ENCODE measurements at regions not wholly inside any gene's neighbourhood (a gene's known extent, or its start where the extent isn't known, plus 50 kb on each side); places are given as distances from the start of the nearest gene placed in this dataset.
A peak's percentile ranks its signal among the peaks of the same experiment; 100 is the strongest.
"Not testable (repeated sequence)": the region's sequence is repeated elsewhere in the genome, so short reads cannot be mapped to it uniquely, and the experiment has no call there.

- peaks cover 17% of the 10 kb centered on the region for H3K27me3 Mint-ChIP-seq
- not testable (repeated sequence) for DNase-seq; H3K27ac Mint-ChIP-seq; H3K36me3 Mint-ChIP-seq (ENCODE audit: low read depth); H3K4me1 Mint-ChIP-seq; H3K4me3 Mint-ChIP-seq; ATAC-seq; H3K9me3 ChIP-seq (ENCODE audit: control insufficient read depth, low read length, poor library complexity, severe bottlenecking)
Observed at GRCh38 chr10:22467393-22467792, 122.1 kb downstream of the SPAG6 start.

DNA sequence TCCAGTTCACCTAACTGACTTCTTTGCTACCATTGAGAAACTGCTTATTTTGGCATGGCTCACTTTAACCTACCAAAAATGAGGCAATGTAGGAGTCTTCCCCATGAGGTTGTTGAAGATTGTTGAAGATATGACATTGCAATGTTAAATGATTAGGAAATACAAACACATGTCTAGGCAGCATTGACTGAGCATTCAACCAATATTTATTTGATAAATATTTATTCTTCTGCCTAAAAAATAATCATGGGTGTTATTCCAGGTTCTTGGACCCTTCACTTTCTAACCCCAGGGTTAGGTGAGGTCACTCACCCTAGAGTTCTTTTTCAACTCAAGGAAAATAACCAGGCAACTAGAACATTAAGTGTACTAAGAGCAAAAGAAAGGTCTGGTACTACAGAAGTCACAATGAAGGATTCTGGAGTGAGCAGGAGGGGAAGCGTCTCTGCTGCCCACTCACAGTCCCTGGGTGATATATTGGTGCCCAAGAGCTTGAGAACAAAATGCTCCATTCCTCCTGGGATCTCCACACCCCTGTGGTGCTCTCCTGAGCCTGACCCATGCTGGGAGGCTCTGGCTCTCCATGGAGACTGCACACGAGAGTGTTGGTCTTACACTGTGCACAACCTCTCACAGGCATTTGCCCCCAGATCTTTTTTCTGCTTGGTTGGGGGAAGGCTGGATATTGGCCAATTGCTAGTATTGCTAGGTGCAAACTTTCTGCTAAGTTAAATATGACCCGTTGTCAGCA is 123.4 kb downstream of the SPAG6 start:
- no peak overlapping the region for H3K4me3 Mint-ChIP-seq
- H3K4me1 Mint-ChIP-seq, result peaks cover 2% of the 10 kb centered on the region
- DNase-seq (no peak), ATAC-seq (no peak)
- H3K27ac Mint-ChIP-seq, result no peak overlapping the region
- H3K27me3 Mint-ChIP-seq, result peaks cover 22% of the 10 kb centered on the region
- no peaks in the 10 kb centered on the region for H3K9me3 ChIP-seq (ENCODE audit: control insufficient read depth, low read length, poor library complexity, severe bottlenecking)
- H3K36me3 Mint-ChIP-seq (ENCODE audit: low read depth), result peaks cover 3% of the 10 kb centered on the region

GRCh38 chr10:22473044-22473443 is 127.7 kb downstream of the SPAG6 start:
- no peak overlapping the region for H3K4me3 Mint-ChIP-seq

GRCh38 chr10:22473459-22473858 is 128.2 kb downstream of the SPAG6 start:
- Mint-ChIP-seq H3K4me3 (no peak overlapping the region), H3K27ac (no peak overlapping the region), H3K4me1 (peaks cover 10% of the 10 kb centered on the region), H3K27me3 (peaks cover 57% of the 10 kb centered on the region), H3K36me3 (ENCODE audit: low read depth) (peaks cover 5% of the 10 kb centered on the region)
- ATAC-seq (no peak), DNase-seq (no peak)
- H3K9me3 ChIP-seq (ENCODE audit: control insufficient read depth, low read length, poor library complexity, severe bottlenecking), result no peaks in the 10 kb centered on the region

More at GRCh38 chr10:22473044-22473443, 127.7 kb downstream of the SPAG6 start:
- no peaks in the 10 kb centered on the region for H3K9me3 ChIP-seq (ENCODE audit: control insufficient read depth, low read length, poor library complexity, severe bottlenecking)
- Mint-ChIP-seq H3K4me1 (peaks cover 10% of the 10 kb centered on the region), H3K27me3 (peaks cover 53% of the 10 kb centered on the region), H3K36me3 (ENCODE audit: low read depth) (peaks cover 5% of the 10 kb centered on the region), H3K27ac (no peak overlapping the region)
- no peak for DNase-seq
- no peak for ATAC-seq

DNA sequence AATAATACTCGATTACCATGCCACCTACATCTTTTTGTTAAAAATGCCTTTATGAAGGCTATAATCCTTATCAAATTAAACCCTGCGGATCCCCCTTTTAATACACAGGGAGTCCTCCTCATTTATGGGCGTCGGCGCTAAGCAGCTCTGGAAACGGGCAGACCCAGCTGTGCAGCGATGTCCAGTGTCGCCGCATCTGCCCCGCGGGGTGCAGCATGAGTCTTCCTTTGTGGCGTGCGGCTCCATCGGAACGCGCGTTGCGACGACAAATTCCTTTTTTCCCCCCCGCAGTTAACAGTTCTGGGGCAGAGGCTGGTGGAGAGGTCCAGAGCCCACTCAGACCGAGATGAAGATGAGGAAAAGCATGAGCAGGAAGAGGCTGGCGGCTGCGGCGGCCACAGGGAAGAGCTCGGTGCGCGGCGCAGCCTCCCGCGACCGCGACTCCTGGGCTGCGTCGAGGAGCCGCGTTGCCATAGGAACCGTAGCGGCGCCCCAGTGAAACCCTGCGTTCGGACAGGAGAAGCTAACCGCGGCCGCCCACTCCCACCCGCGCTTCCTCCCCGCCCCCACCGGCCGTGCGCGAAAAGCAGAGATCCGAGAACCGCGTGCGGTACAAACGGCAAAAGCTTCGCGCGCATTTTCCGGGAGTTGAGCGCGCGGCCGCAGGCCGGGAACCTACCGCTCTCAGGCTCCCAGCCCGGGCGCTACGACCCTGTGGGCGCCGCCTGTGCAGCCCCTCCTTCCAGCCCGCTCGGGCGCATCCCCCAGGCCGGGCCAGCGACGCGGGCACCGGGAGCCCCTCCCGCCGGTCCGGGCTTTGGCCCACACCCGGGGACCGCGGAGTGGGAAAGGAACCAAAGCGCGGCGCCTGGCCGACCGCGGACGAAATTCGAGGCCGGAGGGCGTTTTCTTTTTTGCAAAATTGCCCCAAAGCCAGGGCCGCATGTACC is 130.6 kb downstream of the SPAG6 start:
- peak overlapping the region; percentile 65 for H3K27ac Mint-ChIP-seq
- H3K9me3 ChIP-seq (ENCODE audit: control insufficient read depth, low read length, poor library complexity, severe bottlenecking), result no peaks in the 10 kb centered on the region
- peaks cover 10% of the 10 kb centered on the region for H3K4me1 Mint-ChIP-seq
- H3K27me3 Mint-ChIP-seq, result peaks cover 76% of the 10 kb centered on the region
- DNase-seq, result no peak
- peak overlapping the region; percentile 89 for H3K4me3 Mint-ChIP-seq
- peak; percentile 21 for ATAC-seq
- peaks cover 7% of the 10 kb centered on the region for H3K36me3 Mint-ChIP-seq (ENCODE audit: low read depth)

GRCh38 chr10:22476601-22477321 is 131.5 kb downstream of the SPAG6 start:
- Mint-ChIP-seq H3K4me3 (peak overlapping the region; percentile 70), H3K27ac (peak overlapping the region; percentile 65), H3K36me3 (ENCODE audit: low read depth) (peaks cover 7% of the 10 kb centered on the region), H3K4me1 (peaks cover 10% of the 10 kb centered on the region), H3K27me3 (peaks cover 75% of the 10 kb centered on the region)
- no peaks in the 10 kb centered on the region for H3K9me3 ChIP-seq (ENCODE audit: control insufficient read depth, low read length, poor library complexity, severe bottlenecking)
- ATAC-seq (no peak), DNase-seq (no peak)

- ATAC-seq (no peak), DNase-seq (no peak)
- H3K27me3 Mint-ChIP-seq, result peaks cover 69% of the 10 kb centered on the region
- no peaks in the 10 kb centered on the region for H3K9me3 ChIP-seq (ENCODE audit: control insufficient read depth, low read length, poor library complexity, severe bottlenecking)
- peak overlapping the region; percentile 65 for H3K27ac Mint-ChIP-seq
- H3K4me1 Mint-ChIP-seq, result peaks cover 13% of the 10 kb centered on the region
- H3K4me3 Mint-ChIP-seq, result peak overlapping the region; percentile 70
- H3K36me3 Mint-ChIP-seq (ENCODE audit: low read depth), result peaks cover 4% of the 10 kb centered on the region
Observed at GRCh38 chr10:22477334-22478287, 132.3 kb downstream of the SPAG6 start.

DNA sequence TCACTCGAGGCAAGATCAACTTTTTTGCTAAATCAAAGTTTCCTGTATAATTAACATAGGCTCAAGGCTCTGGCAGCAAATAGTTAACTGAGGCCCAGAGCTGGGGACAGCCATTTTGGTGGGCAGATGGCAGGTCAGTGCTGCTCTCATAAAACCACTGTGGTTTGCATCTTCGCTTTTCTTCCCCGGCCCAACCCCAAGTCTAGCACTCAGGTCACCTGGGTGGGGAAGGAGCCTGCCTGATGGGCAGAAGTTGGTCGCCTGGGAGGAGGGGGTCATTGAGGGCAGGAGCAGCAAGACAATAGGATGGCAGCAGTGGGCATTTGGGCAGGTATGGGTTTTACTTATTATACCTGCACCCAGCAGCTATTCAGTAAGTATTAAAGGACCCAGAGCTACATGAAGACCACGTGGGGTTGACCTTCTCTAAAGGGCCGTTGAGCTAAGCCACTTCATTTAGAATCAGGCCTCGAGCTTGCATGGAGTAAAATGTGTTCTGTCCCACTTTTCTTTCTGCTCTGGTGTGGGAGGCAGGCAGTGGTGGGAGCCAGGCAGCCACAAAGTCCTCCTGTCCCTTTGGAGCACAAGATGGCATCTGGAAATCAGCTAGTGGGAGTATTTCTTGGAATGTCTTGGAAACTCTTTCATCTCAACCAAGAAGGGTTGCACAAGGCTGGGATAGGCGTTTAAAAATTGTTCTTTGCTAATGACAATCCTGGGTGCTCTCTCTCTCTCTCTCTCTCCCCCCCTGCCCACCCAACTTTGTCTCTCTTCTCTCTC is 133.4 kb downstream of the SPAG6 start:
- Mint-ChIP-seq H3K27ac (no peak overlapping the region), H3K27me3 (peaks cover 59% of the 10 kb centered on the region), H3K4me1 (peaks cover 13% of the 10 kb centered on the region), H3K4me3 (no peak overlapping the region), H3K36me3 (ENCODE audit: low read depth) (peaks cover 4% of the 10 kb centered on the region)
- ATAC-seq (no peak), DNase-seq (no peak)
- no peaks in the 10 kb centered on the region for H3K9me3 ChIP-seq (ENCODE audit: control insufficient read depth, low read length, poor library complexity, severe bottlenecking)

DNA sequence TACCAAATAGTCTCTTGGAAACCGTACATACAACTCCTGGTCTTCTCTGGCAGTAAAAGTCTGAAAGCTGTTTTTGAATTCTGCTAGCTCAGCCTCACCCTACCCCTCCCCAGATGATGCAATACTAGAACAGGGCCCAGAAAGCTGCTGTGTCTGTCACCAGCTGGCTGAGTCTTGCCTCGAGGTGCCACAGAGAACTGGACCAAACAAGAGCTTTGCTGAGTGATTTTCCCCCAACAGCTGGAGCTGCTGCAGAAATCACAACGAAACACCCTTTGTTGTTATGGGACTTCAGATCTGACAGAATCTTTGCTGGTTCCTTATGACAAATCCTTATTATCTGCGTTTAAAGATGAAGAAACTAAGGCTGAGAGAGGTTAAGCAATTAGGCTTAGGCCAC is 134.1 kb downstream of the SPAG6 start:
- Mint-ChIP-seq H3K27me3 (peaks cover 53% of the 10 kb centered on the region), H3K27ac (no peak overlapping the region), H3K36me3 (ENCODE audit: low read depth) (peaks cover 4% of the 10 kb centered on the region), H3K4me1 (peaks cover 13% of the 10 kb centered on the region), H3K4me3 (no peak overlapping the region)
- DNase-seq, result no peak
- H3K9me3 ChIP-seq (ENCODE audit: control insufficient read depth, low read length, poor library complexity, severe bottlenecking), result no peaks in the 10 kb centered on the region
- no peak for ATAC-seq

DNA sequence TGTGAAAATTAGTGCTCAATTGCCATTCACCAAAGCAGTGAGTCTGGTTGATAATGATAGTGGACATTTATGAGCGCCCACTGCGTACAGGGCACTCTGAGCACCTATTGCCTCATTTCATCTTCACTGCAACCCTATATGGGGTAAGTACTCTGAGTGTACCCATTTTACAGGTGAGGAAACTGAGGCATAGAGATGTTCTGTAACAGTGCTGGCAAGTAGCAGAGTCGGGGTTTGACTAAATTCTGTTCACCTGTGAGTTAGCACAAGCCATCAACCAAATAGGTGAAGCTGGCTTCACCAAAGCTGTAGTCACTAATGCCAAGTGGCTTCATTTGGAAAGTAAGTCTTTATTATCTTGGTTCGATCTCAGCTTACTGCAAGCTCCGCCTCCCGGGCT is 135.8 kb downstream of the SPAG6 start:
- H3K27ac Mint-ChIP-seq, result no peak overlapping the region
- peaks cover 38% of the 10 kb centered on the region for H3K27me3 Mint-ChIP-seq
- no peak overlapping the region for H3K4me3 Mint-ChIP-seq
- no peak for DNase-seq
- peaks cover 7% of the 10 kb centered on the region for H3K4me1 Mint-ChIP-seq
- no peaks in the 10 kb centered on the region for H3K9me3 ChIP-seq (ENCODE audit: control insufficient read depth, low read length, poor library complexity, severe bottlenecking)
- no peak for ATAC-seq
- peaks cover 2% of the 10 kb centered on the region for H3K36me3 Mint-ChIP-seq (ENCODE audit: low read depth)

DNA sequence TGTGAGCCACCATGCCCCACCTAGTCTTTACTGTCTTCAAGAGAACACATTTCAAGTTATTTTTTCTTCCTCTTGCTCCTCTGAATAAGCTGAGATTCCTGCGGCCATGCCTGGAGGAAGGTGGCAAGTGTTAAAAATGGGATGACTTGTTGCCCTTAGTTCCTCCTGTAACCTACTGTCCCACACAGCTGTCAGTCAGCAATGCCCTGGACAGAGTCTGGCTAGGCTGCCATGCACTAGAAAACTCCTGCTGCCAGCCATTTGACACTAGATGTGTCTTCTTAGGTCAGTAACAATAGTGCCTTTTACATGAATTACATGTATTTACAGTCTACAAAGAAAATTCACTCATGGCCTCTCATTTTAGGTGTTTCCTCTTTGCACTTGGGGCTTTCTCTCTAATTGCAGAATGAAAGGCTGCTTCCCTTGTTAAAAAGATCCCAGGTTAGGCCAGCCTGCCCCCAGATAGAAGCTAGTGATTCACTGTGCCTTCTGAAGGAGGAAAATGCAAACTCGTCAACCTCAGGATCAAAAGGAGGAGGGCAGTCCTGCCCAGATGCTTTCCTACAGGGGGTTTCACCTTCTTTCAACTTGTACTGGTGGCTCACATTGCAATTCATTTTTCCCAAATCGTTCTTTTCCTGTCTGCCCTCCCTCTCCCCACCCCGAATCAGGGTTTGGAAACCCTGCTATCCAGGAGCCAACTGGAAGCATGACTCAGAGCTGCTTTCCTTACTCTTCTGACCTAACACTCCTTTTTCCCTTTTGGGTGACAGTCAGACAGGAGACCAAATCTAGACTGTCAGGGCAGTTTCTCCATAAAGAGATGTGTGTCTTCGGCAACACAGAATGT is 136.6 kb downstream of the SPAG6 start:
- Mint-ChIP-seq H3K36me3 (ENCODE audit: low read depth) (peaks cover 2% of the 10 kb centered on the region), H3K27me3 (peaks cover 41% of the 10 kb centered on the region), H3K4me1 (peaks cover 6% of the 10 kb centered on the region), H3K27ac (no peak overlapping the region), H3K4me3 (no peak overlapping the region)
- no peak for ATAC-seq
- no peak for DNase-seq
- no peaks in the 10 kb centered on the region for H3K9me3 ChIP-seq (ENCODE audit: control insufficient read depth, low read length, poor library complexity, severe bottlenecking)

Measured in T-helper 17 cell (primary cell).